ENCODE measurements at regions not wholly inside any gene's neighbourhood (a gene's known extent, or its start where the extent isn't known, plus 50 kb on each side); places are given as distances from the start of the nearest gene placed in this dataset.

DNA sequence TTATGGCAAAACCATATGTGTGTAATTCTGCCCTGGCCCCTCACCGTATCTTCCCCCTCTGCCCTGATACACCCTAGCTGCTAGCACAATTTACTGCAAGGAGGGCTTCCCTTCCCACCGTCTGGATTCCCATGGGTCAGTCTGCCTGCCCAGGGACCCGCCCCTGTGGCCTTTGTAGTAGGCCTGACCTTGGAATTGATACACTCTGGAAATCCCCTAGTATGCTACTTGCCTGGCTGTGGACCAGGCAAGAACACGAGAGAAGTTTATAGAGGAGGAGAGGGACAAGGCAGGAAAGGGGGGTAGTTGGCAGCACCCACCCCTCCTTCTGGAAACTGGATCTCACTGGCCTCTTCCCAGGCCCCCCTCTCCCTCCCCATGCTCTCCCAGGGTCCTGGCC lies 115.8 kb upstream of the CCL21 start:
- 50 to 51% methylated on average over 4 of the region's 4 CpGs for WGBS, 2 donors
- intact Hi-C loops (cut with DNase I; ENCODE audit: low total_unique reads), result no loop called here
- DNase-seq (ENCODE audit: low spot score in 2 of 2), result no peak
- TF ChIP-seq, protein P1, sequence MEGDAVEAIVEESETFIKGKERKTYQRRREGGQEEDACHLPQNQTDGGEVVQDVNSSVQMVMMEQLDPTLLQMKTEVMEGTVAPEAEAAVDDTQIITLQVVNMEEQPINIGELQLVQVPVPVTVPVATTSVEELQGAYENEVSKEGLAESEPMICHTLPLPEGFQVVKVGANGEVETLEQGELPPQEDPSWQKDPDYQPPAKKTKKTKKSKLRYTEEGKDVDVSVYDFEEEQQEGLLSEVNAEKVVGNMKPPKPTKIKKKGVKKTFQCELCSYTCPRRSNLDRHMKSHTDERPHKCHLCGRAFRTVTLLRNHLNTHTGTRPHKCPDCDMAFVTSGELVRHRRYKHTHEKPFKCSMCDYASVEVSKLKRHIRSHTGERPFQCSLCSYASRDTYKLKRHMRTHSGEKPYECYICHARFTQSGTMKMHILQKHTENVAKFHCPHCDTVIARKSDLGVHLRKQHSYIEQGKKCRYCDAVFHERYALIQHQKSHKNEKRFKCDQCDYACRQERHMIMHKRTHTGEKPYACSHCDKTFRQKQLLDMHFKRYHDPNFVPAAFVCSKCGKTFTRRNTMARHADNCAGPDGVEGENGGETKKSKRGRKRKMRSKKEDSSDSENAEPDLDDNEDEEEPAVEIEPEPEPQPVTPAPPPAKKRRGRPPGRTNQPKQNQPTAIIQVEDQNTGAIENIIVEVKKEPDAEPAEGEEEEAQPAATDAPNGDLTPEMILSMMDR (IDR thresholded peaks at IDR 0.05), result no peak
- no peak for TF ChIP-seq POLR2A (IDR thresholded peaks at IDR 0.05)
- no peak overlapping the region for H3K4me3 ChIP-seq (ENCODE audit: low read depth, poor library complexity, severe bottlenecking)

DNA sequence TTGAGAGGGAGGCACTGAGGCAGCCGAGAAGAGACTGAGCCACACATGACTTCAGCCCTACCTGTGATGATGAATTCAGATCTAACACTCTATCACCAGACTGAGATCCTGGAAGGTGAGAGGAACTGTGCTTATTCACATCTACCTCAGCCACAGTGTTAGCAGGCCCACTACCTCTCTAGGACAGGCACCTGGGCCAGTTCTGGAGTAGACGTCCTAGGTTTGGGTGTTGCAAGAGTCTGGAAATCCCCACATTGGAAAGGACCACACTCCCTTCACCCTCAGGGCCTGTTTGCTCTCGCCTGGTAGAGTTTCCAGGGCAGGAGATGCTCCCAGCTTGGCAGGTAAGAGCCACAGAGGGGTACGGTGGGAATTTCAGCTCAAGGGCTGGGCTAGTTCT lies 113.8 kb upstream of the CCL21 start:
- TF ChIP-seq POLR2A (IDR thresholded peaks at IDR 0.05), result no peak
- TF ChIP-seq, protein P1 (IDR thresholded peaks at IDR 0.05), result no peak
- intact Hi-C loops (cut with DNase I; ENCODE audit: low total_unique reads), result no loop called here
- WGBS, 2 donors, result 48 to 55% methylated on average over 4 of the region's 4 CpGs

DNA sequence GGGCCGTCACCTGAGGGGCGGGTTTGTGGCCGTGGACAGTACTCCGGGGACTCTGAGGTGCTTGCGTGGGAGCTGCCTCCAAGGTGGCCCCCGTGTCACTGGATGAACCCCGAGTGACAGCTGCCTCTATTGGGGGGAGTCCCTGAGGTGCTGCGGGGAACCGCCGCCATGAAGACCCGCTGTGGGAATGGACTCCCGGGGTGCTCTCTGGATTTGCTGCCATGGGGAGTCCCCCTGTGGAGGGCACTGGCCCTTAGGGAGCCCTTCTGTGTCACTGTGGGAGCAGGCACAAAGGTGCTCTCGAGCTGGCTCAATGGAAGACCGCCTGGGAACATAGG lies 100.2 kb upstream of the CCL21 start:
- H3K4me3 ChIP-seq (ENCODE audit: low read depth, poor library complexity, severe bottlenecking), result no peak overlapping the region
- TF ChIP-seq, protein P1 (IDR thresholded peaks at IDR 0.05), result no peak
- no peak for TF ChIP-seq POLR2A (IDR thresholded peaks at IDR 0.05)
- DNase-seq (ENCODE audit: low spot score in 2 of 2), result no peak
- 73 to 78% methylated on average over 13 to 14 of the region's 14 CpGs for WGBS, 2 donors
- intact Hi-C loops (cut with DNase I; ENCODE audit: low total_unique reads), result no loop called here

More for the DNA sequence above, 113.8 kb upstream of the CCL21 start:
- DNase-seq (ENCODE audit: low spot score in 2 of 2), result no peak
- no peak overlapping the region for H3K4me3 ChIP-seq (ENCODE audit: low read depth, poor library complexity, severe bottlenecking)

DNA sequence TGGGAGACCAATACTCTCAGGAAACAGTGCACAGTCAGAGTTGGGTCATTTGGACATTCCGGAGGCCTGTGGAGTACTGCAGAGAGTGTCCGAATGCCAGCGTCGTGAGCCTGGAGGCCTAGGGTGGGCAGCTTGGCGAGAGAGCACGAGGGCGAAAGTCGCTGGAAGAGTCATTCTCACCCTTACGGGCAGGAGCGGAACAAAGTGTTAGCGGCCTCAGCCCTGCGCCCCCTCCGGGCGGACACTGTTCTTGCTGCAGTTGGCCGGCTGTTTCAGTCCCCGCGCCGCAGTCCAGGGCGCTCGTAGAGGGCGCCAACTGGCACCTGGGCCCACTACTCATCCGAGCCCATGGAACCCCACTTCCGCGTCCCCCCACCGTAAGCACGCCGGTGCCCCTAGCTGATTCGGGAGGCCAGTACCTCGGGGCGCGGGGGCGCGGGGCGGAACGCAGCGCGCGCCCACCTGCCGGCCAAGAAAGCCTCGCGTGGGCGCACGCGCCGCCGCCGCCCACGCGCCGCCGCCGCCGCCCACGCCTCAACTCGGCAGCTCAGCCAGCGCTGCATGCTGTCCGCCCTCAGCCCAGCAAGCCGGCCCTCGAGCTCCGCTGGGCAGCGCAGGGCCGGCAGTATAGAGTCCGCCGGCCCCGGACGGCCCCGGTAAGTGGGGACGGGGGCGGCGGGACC lies 99.7 kb upstream of the CCL21 start:
- no peak overlapping the region for H3K4me3 ChIP-seq (ENCODE audit: low read depth, poor library complexity, severe bottlenecking)
- intact Hi-C loops (cut with DNase I; ENCODE audit: low total_unique reads), result no loop called here
- TF ChIP-seq, protein P1 (IDR thresholded peaks at IDR 0.05), result no peak
- no peak for TF ChIP-seq POLR2A (IDR thresholded peaks at IDR 0.05)
- WGBS, 2 donors, result 15 to 19% methylated on average over 32 to 33 of the region's 70 CpGs
- DNase-seq (ENCODE audit: low spot score in 2 of 2), result no peak

DNA sequence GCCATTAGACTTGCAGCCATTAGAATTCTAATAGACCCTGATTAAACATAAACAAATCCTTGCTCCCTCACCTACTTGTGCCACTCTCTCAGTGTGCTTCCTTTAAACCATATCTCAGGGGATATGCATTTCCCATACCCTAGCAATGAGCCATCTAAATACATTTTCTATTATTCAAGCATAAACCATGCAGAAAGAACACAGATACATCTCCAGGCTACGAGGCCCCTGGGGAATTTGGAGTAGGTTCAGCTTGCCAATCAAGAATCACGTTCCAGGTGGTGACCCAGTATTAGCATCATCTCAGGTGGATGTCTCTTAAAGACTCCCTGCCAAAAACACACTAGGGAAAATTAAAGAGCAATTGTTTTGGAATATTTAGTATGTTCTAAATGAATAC lies 93.0 kb upstream of the CCL21 start:
- intact Hi-C loops (cut with DNase I; ENCODE audit: low total_unique reads), result no loop called here
- no peak overlapping the region for H3K4me3 ChIP-seq (ENCODE audit: low read depth, poor library complexity, severe bottlenecking)
- no peak for DNase-seq (ENCODE audit: low spot score in 2 of 2)
- WGBS, 2 donors, result 32 to 33% methylated on average over 2 of the region's 2 CpGs
- TF ChIP-seq POLR2A (IDR thresholded peaks at IDR 0.05), result no peak
- TF ChIP-seq, protein P1 (IDR thresholded peaks at IDR 0.05), result no peak

DNA sequence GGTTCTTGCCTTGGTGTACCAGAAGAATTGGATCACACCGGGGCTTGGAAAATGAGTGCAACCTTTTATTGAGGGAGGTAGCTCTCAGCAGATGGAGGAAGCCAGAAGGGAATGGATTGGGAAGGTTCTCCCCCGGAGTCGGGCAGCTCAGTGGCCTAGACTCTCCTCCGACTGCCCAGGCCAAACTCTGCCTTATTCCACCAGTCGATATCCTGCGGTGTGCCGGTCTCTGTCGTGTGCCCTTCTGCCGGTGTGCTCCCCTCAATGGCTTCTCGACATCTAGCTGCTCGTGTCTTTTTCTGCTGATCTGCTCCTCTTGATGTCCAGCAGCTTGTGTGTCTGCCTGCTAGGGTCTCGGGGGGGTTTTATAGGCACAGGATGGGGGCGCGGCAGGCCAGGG lies 87.4 kb upstream of the CCL21 start:
- TF ChIP-seq POLR2A (IDR thresholded peaks at IDR 0.05), result no peak
- TF ChIP-seq, protein P1 (IDR thresholded peaks at IDR 0.05), result no peak
- intact Hi-C loops (cut with DNase I; ENCODE audit: low total_unique reads), result no loop called here
- H3K4me3 ChIP-seq (ENCODE audit: low read depth, poor library complexity, severe bottlenecking), result no peak overlapping the region
- DNase-seq (ENCODE audit: low spot score in 2 of 2), result no peak
- WGBS, 2 donors, result 83 to 87% methylated on average over 14 of the region's 14 CpGs

All from lower leg skin (tissue), 4 donors.